Esophagus squamous epithelium (tissue), 5 donors: ENCODE measurements at regions not wholly inside any gene's neighbourhood (a gene's known extent, or its start where the extent isn't known, plus 50 kb on each side); places are given as distances from the start of the nearest gene placed in this dataset.
A peak's percentile ranks its signal among the peaks of the same experiment; 100 is the strongest.
"Not testable (repeated sequence)": the region's sequence is repeated elsewhere in the genome, so short reads cannot be mapped to it uniquely, and the experiment has no call there.

Source experiments
- DNase-seq: peaks from one replicate; lab custom pipeline; 2025; lab: John Stamatoyannopoulos, UW
- H3K27ac ChIP-seq, 4 donors: fragments of 200-600 bp; sonication (generic); one replicate each; pipeline ENCODE4 v1.5.1; 2016 to 2019; ENCODE audit warnings: mild to moderate bottlenecking in 1 of 4
- H3K27me3 ChIP-seq, 4 donors: fragments of 200-600 bp; sonication (generic); 1 replicate in 3 of 4; 2 replicates in 1 of 4; pipeline versions ENCODE4 v1.5.1 to v1.6.0; 2017 to 2021; ENCODE audit warnings: antibody characterized with exemption in 1 of 4
- H3K36me3 ChIP-seq, 3 donors: fragments of 200-600 bp; sonication (generic); one replicate each; pipeline ENCODE4 v1.5.1; 2016 to 2019
- H3K4me1 ChIP-seq, 3 donors: fragments of 200-600 bp; sonication (generic); one replicate each; pipeline ENCODE4 v1.5.1; 2017 to 2019
- H3K4me3 ChIP-seq, 4 donors: fragments of 200-600 bp; sonication (generic); 1 replicate in 3 of 4; 2 replicates in 1 of 4; pipeline ENCODE4 v1.5.1; 2016 to 2019; ENCODE audit warnings: mild to moderate bottlenecking in 2 of 4, moderate library complexity in 1 of 4
- H3K9me3 ChIP-seq, 3 donors: fragments of 200-600 bp; sonication (generic); one replicate each; pipeline ENCODE4 v1.5.1; 2016 to 2019
- POLR2A ChIP-seq, 4 donors: fragments of 450-650 bp; IDR thresholded peaks; one replicate each; pipeline ENCODE4 v1.6.1; 2017; ENCODE audit warnings: antibody characterized with exemption in 4 of 4, mild to moderate bottlenecking in 4 of 4, moderate library complexity in 3 of 4
- WGBS, 2 donors: methylation state at CpG; one replicate each; pipeline ENCODE4 v1.1.5; 2018; 5-methylcytosine and 5-hydroxymethylcytosine counted together
- intact Hi-C: fragments of 100-400 bp; cut with DNase I; formaldehyde crosslinking; loops from one replicate; pipeline ENCODE4 v1.15.0; 2022
- TF ChIP-seq, protein P1 (sequence below), 6 experiments: fragments of 450-650 bp in 4 of 6; fragments of 200-600 bp in 2 of 6; sonication (generic) in 2 of 6; IDR thresholded peaks; one replicate each; pipeline ENCODE4 v1.5.1; 2016 to 2019; ENCODE audit warnings: antibody characterized with exemption in 6 of 6, mild to moderate bottlenecking in 4 of 6, moderate library complexity in 4 of 6
- donor health status: DM: yes; HTN: yes; CAD: no.

DNA sequence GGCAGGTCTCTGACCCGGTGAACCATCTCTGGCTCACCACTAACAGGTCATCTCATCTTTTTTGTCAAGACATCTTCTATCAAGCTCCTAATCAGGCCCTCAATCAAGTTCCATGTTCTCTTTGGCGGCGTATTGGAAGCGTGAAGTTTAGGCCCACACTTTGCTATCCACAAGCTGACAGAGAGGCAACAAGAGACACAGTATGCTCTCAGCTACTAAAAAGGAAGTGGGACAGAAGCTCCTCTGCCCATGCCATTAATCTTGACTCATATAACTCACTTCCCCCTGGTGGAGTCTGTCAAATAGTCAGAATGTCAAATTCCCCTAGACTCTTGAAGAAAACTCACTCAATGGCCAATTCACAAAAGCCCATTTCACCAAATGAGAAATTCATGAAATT, 77.6 kb upstream of the TMC1 start:
- no peak for TF ChIP-seq POLR2A (IDR thresholded peaks at IDR 0.05)
- TF ChIP-seq, protein P1, sequence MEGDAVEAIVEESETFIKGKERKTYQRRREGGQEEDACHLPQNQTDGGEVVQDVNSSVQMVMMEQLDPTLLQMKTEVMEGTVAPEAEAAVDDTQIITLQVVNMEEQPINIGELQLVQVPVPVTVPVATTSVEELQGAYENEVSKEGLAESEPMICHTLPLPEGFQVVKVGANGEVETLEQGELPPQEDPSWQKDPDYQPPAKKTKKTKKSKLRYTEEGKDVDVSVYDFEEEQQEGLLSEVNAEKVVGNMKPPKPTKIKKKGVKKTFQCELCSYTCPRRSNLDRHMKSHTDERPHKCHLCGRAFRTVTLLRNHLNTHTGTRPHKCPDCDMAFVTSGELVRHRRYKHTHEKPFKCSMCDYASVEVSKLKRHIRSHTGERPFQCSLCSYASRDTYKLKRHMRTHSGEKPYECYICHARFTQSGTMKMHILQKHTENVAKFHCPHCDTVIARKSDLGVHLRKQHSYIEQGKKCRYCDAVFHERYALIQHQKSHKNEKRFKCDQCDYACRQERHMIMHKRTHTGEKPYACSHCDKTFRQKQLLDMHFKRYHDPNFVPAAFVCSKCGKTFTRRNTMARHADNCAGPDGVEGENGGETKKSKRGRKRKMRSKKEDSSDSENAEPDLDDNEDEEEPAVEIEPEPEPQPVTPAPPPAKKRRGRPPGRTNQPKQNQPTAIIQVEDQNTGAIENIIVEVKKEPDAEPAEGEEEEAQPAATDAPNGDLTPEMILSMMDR (IDR thresholded peaks at IDR 0.05) = peak in 1 of 6 experiments; percentile 19
- Histone ChIP-seq H3K27me3 (no peaks in the 10 kb centered on the region), H3K36me3 (no peaks in the 10 kb centered on the region), H3K4me3 (no peak overlapping the region), H3K4me1 (peaks cover 14 to 42% (median 15%) of the 10 kb centered on the region in 3 donors), H3K9me3 (no peaks in the 10 kb centered on the region), H3K27ac (peak overlapping the region in 2 of 4 donors; percentile 10 to 60)
- intact Hi-C loops = no loop called here
- DNase-seq = no peak
- 66 to 85% methylated on average over 4 of the region's 4 CpGs for WGBS, 2 donors

DNA sequence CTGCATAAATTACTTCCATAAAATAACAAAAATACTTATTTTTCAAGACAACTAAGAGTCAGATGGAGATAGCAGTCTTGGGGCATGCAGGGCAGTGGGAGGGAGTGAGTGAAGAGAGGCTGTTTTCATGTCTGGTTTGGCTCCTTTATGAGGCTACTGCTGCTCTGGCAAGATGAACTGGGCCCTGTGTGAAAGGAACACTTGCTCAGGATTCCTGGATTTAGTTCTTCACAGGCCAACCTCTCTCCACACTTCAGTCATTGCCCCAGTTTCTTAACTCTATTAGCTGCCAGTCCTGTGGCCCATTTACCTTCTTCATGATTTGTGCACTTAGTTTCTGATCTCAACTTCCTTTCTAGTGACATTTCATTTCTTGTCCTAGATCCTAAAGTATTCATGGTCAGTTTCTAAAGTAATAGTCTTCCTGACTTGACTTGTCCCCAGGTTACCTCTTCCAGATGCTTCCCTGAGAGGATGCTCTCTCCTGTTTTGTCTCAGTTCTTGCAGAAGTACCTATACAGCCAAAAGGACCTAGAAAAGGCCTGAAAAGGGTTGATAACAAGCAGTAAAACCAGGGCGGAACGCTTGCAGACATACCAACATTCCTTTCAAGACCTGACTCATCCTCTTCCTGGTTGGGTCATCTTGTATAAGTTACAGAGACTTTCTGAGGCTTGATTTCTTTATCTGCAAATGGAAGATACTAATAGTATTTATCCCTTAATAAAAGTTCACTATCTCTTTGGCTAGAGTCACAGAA, 77.0 kb upstream of the ZFAND5 start:
- Histone ChIP-seq H3K36me3 (no peaks in the 10 kb centered on the region), H3K9me3 (no peaks in the 10 kb centered on the region), H3K4me3 (no peak overlapping the region), H3K4me1 (peaks cover 14 to 42% (median 15%) of the 10 kb centered on the region in 3 donors), H3K27ac (peak overlapping the region; percentile 26 to 66 (median 55)), H3K27me3 (no peaks in the 10 kb centered on the region)
- TF ChIP-seq POLR2A (IDR thresholded peaks at IDR 0.05) = no peak
- TF ChIP-seq, protein P1 (IDR thresholded peaks at IDR 0.05) = no peak
- no peak for DNase-seq
- intact Hi-C loops = no loop called here
- WGBS, 2 donors = 39 to 48% methylated on average over 2 of the region's 2 CpGs

DNA sequence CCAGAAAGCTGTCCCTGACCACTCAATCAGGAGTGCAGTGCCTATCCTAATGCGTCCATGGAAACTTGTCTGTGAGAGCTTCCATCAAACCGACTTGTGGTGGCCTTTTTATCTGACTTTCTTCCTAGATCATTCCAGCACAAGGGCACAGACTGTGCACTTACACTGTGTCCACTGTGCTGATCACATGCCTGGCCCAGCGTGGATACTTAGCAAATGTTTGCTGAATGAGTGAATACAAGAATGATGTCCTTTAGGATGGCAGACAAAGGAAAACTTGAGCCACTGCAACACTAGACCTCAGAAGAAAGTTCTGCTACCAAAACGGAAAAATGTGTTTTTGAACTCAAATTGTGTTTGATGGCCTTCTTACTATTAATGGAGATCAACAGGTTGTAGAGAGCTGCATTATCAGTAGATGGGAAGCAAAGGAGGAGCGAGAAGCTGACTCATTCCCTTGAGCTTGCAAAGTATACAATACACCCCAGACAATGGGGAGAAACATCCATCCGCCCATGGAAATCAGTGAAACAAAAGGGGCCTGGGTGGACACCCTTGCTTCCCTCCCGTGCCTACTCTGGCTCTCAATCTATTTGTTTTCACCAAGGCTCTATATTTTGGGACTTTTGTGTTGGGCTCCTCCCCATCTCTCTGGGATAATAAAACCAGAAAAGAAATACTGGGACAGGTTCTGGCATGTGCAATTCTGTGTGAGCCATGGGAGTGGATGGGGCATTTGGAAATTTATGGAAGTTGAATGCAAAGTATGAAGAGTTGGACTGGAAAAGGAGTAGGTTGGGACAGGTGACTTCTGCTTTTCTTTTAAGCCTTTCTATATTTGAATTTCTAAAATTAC, 76.2 kb upstream of the ZFAND5 start:
- TF ChIP-seq, protein P1 (IDR thresholded peaks at IDR 0.05) = no peak
- TF ChIP-seq POLR2A (IDR thresholded peaks at IDR 0.05) = no peak
- H3K27me3 ChIP-seq = no peaks in the 10 kb centered on the region
- H3K27ac ChIP-seq = peak overlapping the region; percentile 26 to 66 (median 55)
- H3K4me1 ChIP-seq = peaks cover 14 to 42% (median 15%) of the 10 kb centered on the region in 3 donors
- DNase-seq = no peak
- intact Hi-C loops = no loop called here
- 64 to 65% methylated on average over 7 of the region's 7 CpGs for WGBS, 2 donors
- H3K9me3 ChIP-seq = no peaks in the 10 kb centered on the region
- no peak overlapping the region for H3K4me3 ChIP-seq
- no peaks in the 10 kb centered on the region for H3K36me3 ChIP-seq

DNA sequence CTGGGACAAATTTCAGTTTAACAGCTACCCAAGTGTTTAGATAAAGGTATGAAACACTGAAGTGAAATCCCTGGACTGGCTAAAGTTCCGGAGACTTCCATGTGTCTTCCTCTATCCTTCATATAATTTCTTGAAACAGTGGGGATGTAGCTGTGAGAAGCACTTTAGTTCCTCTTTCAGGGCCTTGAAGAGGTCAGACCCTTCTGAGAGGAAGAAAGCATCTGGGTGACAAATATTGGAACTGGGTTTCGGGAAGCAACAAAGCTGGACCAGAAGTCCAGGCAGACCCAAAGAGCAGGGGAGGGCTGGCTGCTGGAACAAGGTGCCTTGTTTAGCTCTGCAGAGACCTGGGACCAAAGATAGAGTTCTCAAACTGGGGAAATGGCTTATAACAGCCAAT, 75.4 kb upstream of the ZFAND5 start:
- intact Hi-C loops = no loop called here
- no peaks in the 10 kb centered on the region for H3K36me3 ChIP-seq
- 81 to 85% methylated on average over 2 of the region's 2 CpGs for WGBS, 2 donors
- no peak overlapping the region for H3K27ac ChIP-seq
- no peaks in the 10 kb centered on the region for H3K9me3 ChIP-seq
- DNase-seq = no peak
- H3K4me3 ChIP-seq = no peak overlapping the region
- TF ChIP-seq POLR2A (IDR thresholded peaks at IDR 0.05) = no peak
- TF ChIP-seq, protein P1 (IDR thresholded peaks at IDR 0.05) = no peak
- H3K4me1 ChIP-seq = peaks cover 14 to 42% (median 15%) of the 10 kb centered on the region in 3 donors
- no peaks in the 10 kb centered on the region for H3K27me3 ChIP-seq

DNA sequence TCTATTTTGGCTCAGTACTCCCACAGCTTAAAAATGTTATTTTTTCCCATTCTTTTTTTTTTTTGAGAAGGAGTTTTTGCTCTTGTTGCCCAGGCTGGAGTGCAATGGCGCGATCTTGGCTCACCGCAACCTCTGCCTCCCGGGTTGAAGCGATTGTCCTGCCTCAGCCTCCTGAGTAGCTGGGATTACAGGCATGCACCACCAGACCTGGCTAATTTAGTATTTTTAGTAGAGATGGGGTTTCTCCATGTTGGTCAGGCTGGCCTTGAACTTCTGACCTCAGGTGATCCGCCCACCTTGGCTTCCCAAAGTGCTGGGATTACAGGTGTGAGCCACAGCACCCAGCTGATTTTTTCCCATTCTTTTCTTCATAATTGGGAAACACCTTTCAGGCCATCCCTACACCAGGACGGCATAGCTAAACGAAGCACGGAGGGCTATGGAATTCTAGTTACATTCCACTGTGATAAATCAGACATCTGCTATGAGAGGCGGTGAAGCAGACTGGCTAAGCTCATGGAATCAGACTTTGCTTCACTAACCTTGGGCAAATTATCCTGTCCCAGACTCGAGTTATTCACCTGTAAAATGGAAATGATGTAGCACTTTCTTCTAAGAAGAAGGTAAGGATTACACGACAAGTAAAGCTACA, 68.7 kb upstream of the ZFAND5 start:
- H3K4me3 ChIP-seq, H3K27me3 ChIP-seq, H3K4me1 ChIP-seq, H3K36me3 ChIP-seq, intact Hi-C loops, H3K9me3 ChIP-seq, DNase-seq, H3K27ac ChIP-seq: not testable (repeated sequence)
- WGBS, 2 donors = 80 to 84% methylated on average over 12 of the region's 12 CpGs
